ENCODE measurements at regions not wholly inside any gene's neighbourhood (a gene's known extent, or its start where the extent isn't known, plus 50 kb on each side); places are given as distances from the start of the nearest gene placed in this dataset.

- no peak overlapping the region for H3K4me3 ChIP-seq (ENCODE audit: low read depth, low read length)
- TF ChIP-seq CTCF (IDR thresholded peaks at IDR 0.05; ENCODE audit: low read depth, low read length, missing control alignments): no peak
Observed at GRCh38 chr12:127214186-127214585, 1052.8 kb upstream of the TMEM132C start.

GRCh38 chr12:127223011-127223410 lies 1044.0 kb upstream of the TMEM132C start:
- in situ Hi-C loops (cut with HindIII; ENCODE audit: low pct_ligation_motif_present, low sequenced_read_pairs): no loop called here

More at GRCh38 chr12:127214186-127214585, 1052.8 kb upstream of the TMEM132C start:
- in situ Hi-C loops (cut with HindIII; ENCODE audit: low pct_ligation_motif_present, low sequenced_read_pairs): no loop called here
- H3K27ac ChIP-seq: no peak overlapping the region
- H3K36me3 ChIP-seq (replicated peaks): no peaks in the 10 kb centered on the region
- H3K27me3 ChIP-seq (replicated peaks): no peaks in the 10 kb centered on the region
- no peak for DNase-seq

GRCh38 chr12:127223731-127224130 lies 1043.2 kb upstream of the TMEM132C start:
- no peak overlapping the region for H3K27ac ChIP-seq
- H3K36me3 ChIP-seq (replicated peaks): no peaks in the 10 kb centered on the region
- no peak for DNase-seq
- in situ Hi-C loops (cut with HindIII; ENCODE audit: low pct_ligation_motif_present, low sequenced_read_pairs): no loop called here
- no peak overlapping the region for H3K4me3 ChIP-seq (ENCODE audit: low read depth, low read length)
- H3K27me3 ChIP-seq (replicated peaks): no peaks in the 10 kb centered on the region
- TF ChIP-seq CTCF (IDR thresholded peaks at IDR 0.05; ENCODE audit: low read depth, low read length, missing control alignments): no peak

More at GRCh38 chr12:127223011-127223410, 1044.0 kb upstream of the TMEM132C start:
- H3K4me3 ChIP-seq (ENCODE audit: low read depth, low read length): no peak overlapping the region
- H3K27me3 ChIP-seq (replicated peaks): no peaks in the 10 kb centered on the region
- no peak for TF ChIP-seq CTCF (IDR thresholded peaks at IDR 0.05; ENCODE audit: low read depth, low read length, missing control alignments)
- H3K36me3 ChIP-seq (replicated peaks): no peaks in the 10 kb centered on the region
- DNase-seq: no peak
- H3K27ac ChIP-seq: no peak overlapping the region

GRCh38 chr12:127230843-127231260 lies 1036.1 kb upstream of the TMEM132C start:
- Histone ChIP-seq H3K4me3 (ENCODE audit: low read depth, low read length) (no peak overlapping the region), H3K36me3 (replicated peaks) (no peaks in the 10 kb centered on the region), H3K27ac (peak overlapping the region; percentile 93), H3K27me3 (replicated peaks) (no peaks in the 10 kb centered on the region)
- DNase-seq: peak; percentile 98
- in situ Hi-C loops (cut with HindIII; ENCODE audit: low pct_ligation_motif_present, low sequenced_read_pairs): no loop called here
- no peak for TF ChIP-seq CTCF (IDR thresholded peaks at IDR 0.05; ENCODE audit: low read depth, low read length, missing control alignments)

- H3K36me3 ChIP-seq (replicated peaks): no peaks in the 10 kb centered on the region
- H3K4me3 ChIP-seq (ENCODE audit: low read depth, low read length): no peak overlapping the region
- no peak for DNase-seq
- no peak for TF ChIP-seq CTCF (IDR thresholded peaks at IDR 0.05; ENCODE audit: low read depth, low read length, missing control alignments)
- in situ Hi-C loops (cut with HindIII; ENCODE audit: low pct_ligation_motif_present, low sequenced_read_pairs): no loop called here
- no peaks in the 10 kb centered on the region for H3K27me3 ChIP-seq (replicated peaks)
- H3K27ac ChIP-seq: peak overlapping the region; percentile 93
Observed at GRCh38 chr12:127231371-127231770, 1035.6 kb upstream of the TMEM132C start.

- in situ Hi-C loops (cut with HindIII; ENCODE audit: low pct_ligation_motif_present, low sequenced_read_pairs): no loop called here
- Histone ChIP-seq H3K27ac (no peak overlapping the region), H3K36me3 (replicated peaks) (no peaks in the 10 kb centered on the region), H3K27me3 (replicated peaks) (no peaks in the 10 kb centered on the region), H3K4me3 (ENCODE audit: low read depth, low read length) (no peak overlapping the region)
- no peak for DNase-seq
- TF ChIP-seq CTCF (IDR thresholded peaks at IDR 0.05; ENCODE audit: low read depth, low read length, missing control alignments): no peak
Observed at GRCh38 chr12:127233016-127233415, 1034.0 kb upstream of the TMEM132C start.
